Activated naive CD4-positive, alpha-beta T cell treated with anti-CD3 and anti-CD28 coated beads, Interleukin-2, amount 50 U/mL, for 72 hours (primary cell): ENCODE measurements at regions not wholly inside any gene's neighbourhood (a gene's known extent, or its start where the extent isn't known, plus 50 kb on each side); places are given as distances from the start of the nearest gene placed in this dataset.
"Not testable (repeated sequence)": the region's sequence is repeated elsewhere in the genome, so short reads cannot be mapped to it uniquely, and the experiment has no call there.

Source experiments
- ATAC-seq, 2 donors: fragments of 150-1000 bp; cut with Tn5 transposase; 2 replicates each; pipeline ENCODE4 v1.10.0; 2021; ENCODE audit warnings: mild to moderate bottlenecking in 2 of 2, moderate library complexity in 2 of 2
- DNase-seq, 2 donors: peaks; one replicate each; pipeline ENCODE4 v3.0.0; 2021 to 2022; ENCODE audit warnings: low spot score in 2 of 2
- H3K27ac Mint-ChIP-seq, 2 donors: one replicate each; pipeline ENCODE4 v1.8.0; 2022; ENCODE audit warnings: mild to moderate bottlenecking in 2 of 2, mixed read lengths in 2 of 2
- H3K36me3 Mint-ChIP-seq, 2 donors: one replicate each; pipeline ENCODE4 v1.8.0; 2022; ENCODE audit warnings: mixed read lengths in 2 of 2
- H3K9me3 Mint-ChIP-seq, 2 donors: one replicate each; pipeline ENCODE4 v1.8.0; 2022; ENCODE audit warnings: mixed read lengths in 2 of 2

DNA sequence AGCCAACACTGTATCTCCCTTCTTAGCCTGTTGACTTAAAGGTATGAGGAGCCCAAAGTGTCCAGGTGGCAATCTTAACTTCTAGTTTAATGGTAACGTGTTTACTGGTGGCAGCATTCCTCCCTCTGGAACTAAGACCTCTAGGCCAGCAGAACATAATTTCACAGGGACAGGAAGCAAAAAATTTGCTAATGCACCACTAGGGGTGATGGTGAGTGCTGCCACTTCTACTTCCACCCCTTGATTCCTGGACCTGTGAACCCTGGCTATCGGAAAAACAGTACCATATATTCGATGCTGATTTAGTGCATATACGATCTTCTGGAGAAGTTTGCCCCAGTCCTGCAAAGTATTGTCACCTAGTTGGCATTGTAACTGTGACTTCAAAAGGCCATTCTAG lies 743.2 kb upstream of the RGMB start:
- not testable (repeated sequence) for ATAC-seq, H3K36me3 Mint-ChIP-seq, DNase-seq, H3K27ac Mint-ChIP-seq
- H3K9me3 Mint-ChIP-seq, result peaks cover 8 to 12% of the 10 kb centered on the region in 2 donors

DNA sequence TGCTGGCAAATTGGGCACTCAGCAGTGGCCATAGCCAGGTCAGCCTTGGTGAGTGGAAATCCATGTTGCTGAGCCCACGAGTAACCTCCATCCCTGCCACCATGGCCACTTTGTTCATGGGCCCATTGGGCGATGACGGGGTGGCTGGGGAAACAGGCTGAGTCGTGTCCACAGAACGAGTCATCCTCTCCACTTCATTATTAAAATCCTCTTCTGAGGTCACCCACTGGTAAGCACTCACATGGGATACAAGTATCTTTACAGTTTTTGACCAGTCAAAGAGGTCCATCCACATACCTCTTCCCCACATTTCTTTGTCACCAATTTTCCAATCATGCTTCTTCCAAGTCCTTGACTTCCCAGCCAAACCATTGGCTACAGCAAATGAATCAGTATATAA lies 742.4 kb upstream of the RGMB start:
- not testable (repeated sequence) for H3K27ac Mint-ChIP-seq, ATAC-seq, DNase-seq, H3K36me3 Mint-ChIP-seq, H3K9me3 Mint-ChIP-seq

DNA sequence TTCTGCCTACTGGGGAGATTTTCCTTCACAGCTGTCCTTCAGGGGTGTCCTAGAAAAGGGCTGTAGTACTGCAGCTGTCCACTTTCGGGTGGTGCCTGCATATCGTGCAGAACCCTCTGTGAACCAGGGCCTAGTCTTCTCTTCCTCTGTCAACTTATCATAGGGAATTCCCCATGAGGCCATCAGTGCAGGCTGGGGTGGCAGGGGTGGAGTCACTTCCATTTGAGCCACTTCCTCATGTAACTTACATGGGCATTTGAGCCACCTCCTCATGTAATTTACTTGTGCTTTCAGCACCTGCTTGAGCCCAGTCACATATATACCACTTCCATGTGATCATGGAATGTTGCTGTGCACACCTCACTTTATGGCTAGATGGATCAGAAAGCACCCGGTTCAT lies 742.0 kb upstream of the RGMB start:
- H3K27ac Mint-ChIP-seq, result no peak overlapping the region
- peaks cover 0 to 3% of the 10 kb centered on the region in 2 donors for H3K9me3 Mint-ChIP-seq
- ATAC-seq, result no peak
- no peaks in the 10 kb centered on the region for H3K36me3 Mint-ChIP-seq
- no peak for DNase-seq

DNA sequence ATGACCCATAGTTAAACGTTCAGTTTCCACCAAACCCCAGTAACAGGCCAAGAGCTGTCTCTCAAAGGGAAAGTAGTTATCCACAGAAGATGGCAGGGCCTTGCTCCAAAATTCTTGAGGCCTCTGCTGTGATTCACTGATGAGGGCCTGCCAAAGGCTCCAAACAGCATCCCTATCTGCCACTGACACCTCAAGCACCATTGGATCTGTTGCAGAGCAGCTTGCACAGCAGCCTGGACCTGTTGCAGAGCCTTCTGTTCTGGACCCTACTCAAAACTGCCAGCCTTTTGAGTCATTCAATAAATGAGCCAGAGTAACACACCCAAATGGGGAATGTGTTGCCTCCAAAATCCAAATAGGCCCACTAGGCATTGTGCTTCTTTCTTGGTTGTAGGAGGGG lies 741.5 kb upstream of the RGMB start:
- no peak for DNase-seq
- Mint-ChIP-seq H3K9me3 (peaks cover 0 to 3% of the 10 kb centered on the region in 2 donors), H3K36me3 (no peaks in the 10 kb centered on the region), H3K27ac (no peak overlapping the region)
- no peak for ATAC-seq

DNA sequence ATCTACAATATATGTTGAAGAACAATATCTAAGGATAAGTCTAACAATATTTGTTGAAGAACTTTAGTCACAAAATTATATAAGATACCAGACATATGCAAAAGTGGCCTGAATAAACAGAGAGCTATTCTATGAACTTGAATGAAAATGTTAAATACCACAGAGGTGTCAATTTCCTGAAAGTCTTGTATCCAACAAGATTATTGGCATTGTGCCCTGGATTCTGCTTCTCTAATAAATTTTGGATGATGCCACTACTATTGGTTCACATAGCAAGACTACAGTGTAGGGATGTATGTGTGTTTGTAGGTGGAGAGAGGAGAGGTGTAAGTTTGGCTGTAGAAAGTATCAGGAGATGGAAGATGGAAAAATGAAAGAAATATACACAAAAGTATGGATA lies 731.8 kb upstream of the RGMB start:
- Mint-ChIP-seq H3K27ac (no peak overlapping the region), H3K36me3 (no peaks in the 10 kb centered on the region), H3K9me3 (no peaks in the 10 kb centered on the region)
- DNase-seq (no peak), ATAC-seq (no peak)

DNA sequence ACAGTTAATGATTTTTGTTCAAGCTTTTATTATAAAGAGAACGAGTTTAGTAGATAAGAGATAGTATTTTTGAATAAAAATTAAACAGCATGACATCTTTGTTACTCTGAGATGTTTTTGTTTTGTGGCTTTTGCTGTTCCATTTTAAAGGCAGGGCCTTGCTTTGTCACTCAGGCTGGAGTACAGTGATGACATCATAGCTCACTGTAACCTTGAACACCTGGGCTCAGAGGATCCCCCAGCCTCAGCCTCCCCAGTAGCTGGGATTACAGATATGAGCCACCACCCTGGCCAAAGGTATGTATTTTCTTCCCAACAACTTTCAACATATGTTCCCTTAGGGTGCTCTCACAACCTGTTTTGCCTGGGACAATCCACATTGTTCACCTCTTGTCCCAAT lies 730.9 kb upstream of the RGMB start:
- Mint-ChIP-seq H3K27ac (no peak overlapping the region), H3K36me3 (no peaks in the 10 kb centered on the region), H3K9me3 (no peaks in the 10 kb centered on the region)
- DNase-seq (no peak), ATAC-seq (no peak)

DNA sequence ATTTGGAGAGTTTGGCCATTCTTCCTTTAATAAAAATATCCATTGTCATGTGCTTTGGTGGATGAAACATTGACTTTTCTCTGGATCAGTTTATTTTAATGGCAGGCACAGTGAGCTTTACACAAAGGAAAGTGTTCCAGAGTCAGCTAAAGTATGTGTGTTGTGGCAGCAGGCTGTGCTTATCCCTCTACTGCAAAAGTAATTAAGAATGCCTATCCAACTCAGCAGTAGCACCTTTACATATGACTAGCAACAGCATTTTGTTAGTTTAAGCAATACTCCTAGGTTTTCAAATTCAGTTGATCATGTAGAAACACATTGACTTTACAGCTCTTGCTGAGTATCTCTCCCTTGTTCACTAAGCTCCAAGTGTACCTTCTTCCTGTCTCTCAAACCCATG lies 730.5 kb upstream of the RGMB start:
- DNase-seq (no peak), ATAC-seq (no peak)
- no peaks in the 10 kb centered on the region for H3K36me3 Mint-ChIP-seq
- H3K27ac Mint-ChIP-seq, result no peak overlapping the region
- no peaks in the 10 kb centered on the region for H3K9me3 Mint-ChIP-seq

DNA sequence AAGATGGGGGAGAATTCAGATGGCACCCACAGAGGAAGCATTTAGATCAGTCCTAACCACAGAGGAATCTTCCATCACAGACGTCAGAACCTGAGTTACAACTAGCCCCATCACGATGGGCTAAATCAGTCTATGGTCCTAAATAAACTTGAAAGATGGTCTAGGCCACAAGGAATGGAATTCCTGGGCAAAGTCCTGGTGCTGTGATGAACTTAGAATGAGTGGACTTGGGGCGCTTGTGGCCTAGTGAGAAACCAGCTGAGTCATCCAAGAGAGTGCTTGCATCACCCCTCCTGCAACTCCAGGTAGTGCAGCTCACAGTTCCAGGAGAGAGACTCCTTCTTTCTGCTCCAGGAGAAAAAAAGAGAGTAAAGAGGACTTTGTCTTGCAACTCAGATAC lies 722.9 kb upstream of the RGMB start:
- DNase-seq, result no peak
- H3K9me3 Mint-ChIP-seq, result peaks cover 3 to 4% of the 10 kb centered on the region in 2 donors
- no peak for ATAC-seq
- H3K27ac Mint-ChIP-seq, result no peak overlapping the region
- no peaks in the 10 kb centered on the region for H3K36me3 Mint-ChIP-seq

DNA sequence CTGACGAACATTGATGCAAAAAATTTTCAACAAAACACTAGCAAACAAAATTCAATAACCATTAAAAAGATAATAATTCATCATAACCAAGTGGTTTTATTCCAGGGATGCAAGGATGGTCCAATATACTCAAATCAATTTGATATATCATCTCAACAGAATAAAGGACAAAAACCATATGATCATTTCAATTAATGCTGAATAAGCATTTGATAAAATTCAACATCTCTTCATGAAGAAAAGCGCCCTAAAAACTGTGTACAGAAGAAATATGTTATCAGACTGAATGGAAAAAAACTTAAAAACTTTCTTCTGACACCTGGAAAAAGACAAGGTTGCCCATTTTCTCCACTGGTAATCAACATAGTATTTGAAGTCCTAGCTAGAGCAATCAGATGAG lies 720.3 kb upstream of the RGMB start:
- peaks cover 3 to 4% of the 10 kb centered on the region in 2 donors for H3K9me3 Mint-ChIP-seq
- ATAC-seq (no peak), DNase-seq (no peak)
- no peak overlapping the region for H3K27ac Mint-ChIP-seq
- H3K36me3 Mint-ChIP-seq, result no peaks in the 10 kb centered on the region

DNA sequence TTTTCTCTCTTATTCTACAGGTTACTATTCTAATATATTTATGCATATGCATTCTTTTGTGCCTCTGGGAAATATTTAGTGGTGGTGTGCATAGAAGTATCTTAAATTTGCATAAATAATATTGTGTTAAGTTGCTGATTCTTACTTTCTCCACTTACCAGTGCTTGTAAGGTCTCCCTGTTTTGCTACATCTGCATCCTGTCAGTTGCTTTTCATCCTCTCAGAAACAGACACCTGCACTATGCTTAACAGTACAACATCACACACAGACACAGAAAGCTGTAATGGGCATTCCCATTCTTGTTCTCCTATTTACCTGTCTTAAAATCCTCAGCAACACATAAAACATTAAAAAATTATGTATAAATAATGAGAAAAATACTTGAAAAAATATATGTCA lies 713.3 kb upstream of the RGMB start:
- ATAC-seq (no peak), DNase-seq (no peak)
- Mint-ChIP-seq H3K27ac (no peak overlapping the region), H3K36me3 (no peaks in the 10 kb centered on the region), H3K9me3 (peaks cover 0 to under 1% of the 10 kb centered on the region in 2 donors)

DNA sequence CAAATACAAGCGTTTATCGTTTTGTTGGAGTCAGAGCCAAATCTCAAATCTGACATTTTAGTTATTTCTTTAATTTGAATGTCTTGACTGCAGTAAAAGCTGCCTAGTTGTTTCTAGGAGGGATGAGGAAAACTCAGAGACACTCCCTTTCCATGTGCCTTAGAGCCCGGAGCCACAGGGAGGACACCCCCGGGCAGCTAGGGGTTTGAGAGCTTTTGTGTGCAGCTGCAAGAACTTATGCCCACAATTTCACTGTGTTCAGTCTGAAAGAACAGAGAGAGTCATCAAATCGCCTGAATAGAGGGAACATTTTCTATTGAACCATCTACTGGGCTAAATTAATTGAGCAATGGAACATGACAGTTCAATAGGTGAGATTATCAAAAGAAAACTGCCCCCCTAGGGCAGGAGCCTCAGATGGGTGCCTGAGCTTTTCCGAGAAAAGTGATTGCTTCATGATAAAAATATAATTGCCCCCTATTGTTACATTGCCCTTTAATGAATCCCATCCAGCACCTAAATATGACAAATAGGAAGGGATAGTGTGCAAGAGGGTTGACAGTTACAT lies 709.3 kb upstream of the RGMB start:
- no peaks in the 10 kb centered on the region for H3K36me3 Mint-ChIP-seq
- no peak overlapping the region for H3K27ac Mint-ChIP-seq
- DNase-seq (no peak), ATAC-seq (no peak)
- H3K9me3 Mint-ChIP-seq, result no peaks in the 10 kb centered on the region

DNA sequence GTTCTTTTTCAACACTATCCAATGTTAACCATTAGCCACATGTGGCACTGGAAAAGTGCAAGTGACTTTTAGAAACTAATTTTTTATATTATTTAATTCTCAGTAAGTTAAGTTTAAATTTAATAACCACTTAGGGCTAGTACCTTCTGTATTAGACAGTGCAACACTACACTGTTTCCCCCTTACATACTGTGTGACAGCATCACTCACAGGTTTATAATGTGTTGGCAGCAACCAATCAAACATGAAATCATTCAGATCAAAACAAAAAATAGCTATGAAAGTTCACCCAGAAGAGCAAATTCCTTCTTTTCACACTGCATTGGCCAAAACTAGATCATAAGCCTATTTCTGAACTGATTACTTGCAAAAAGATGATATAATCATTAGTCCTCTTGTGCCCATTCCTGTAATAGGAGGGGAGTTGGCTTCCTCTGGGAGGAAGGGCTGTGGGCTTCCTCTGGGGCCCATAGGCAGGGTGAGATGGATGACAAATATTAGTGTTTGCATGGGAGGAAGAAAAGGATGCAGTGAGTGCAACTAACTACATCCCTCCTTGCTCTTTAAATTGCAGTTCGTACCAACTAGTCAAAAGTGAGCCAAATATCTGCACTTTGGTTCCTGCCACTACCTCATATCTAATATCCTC lies 708.1 kb upstream of the RGMB start:
- Mint-ChIP-seq H3K9me3 (no peaks in the 10 kb centered on the region), H3K36me3 (no peaks in the 10 kb centered on the region), H3K27ac (no peak overlapping the region)
- ATAC-seq (no peak), DNase-seq (no peak)

DNA sequence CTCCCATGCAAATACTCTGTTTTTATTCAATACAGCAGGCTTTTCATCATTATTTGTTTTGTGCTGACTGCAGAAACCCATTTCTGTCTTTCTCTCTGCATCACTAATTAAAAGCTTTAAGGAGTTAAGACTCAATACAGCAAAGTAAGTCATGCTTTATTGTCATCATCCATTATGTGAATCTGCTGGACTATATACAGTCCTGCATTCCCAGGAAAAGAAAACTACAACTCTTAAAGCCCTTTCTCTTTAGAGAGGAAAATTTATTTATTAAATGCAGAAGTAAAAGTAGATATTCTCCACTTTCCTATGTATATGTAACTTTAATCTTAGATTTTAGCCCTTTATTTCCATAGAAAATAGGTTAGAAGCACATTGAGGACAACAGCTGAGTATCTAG lies 706.6 kb upstream of the RGMB start:
- Mint-ChIP-seq H3K27ac (no peak overlapping the region), H3K36me3 (no peaks in the 10 kb centered on the region), H3K9me3 (peaks cover 0 to 4% of the 10 kb centered on the region in 2 donors)
- DNase-seq (no peak), ATAC-seq (no peak)

DNA sequence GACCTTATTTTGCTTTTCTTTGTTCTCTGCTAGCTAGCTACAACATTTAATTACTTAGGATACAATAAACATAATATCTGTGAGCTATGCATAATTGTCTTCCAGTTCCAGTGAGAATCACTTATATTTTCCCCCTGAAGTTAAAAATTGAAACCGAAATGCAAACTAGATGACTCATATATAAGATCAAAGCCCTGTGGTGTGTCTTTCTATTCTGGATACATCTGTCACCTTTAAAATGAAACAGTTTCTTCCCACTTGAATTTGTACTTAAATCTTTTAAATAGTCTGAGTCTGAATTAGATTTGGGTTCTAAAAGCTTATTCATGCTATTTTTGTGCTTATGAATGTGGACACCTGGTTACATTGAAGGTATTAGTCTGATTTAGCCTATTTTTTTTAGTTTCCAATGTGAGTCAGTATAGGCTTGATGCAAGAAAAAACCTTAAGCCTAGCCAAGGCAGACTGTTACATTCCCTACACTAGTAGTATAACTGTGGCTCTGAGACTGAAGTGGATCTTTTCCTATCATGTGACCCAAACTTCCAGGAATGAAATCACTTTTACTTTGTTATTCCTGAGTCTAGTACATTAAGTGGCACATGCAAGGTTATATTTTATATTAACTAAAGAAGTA lies 703.5 kb upstream of the RGMB start:
- DNase-seq (no peak), ATAC-seq (peak; percentile 53 to 96)
- no peaks in the 10 kb centered on the region for H3K36me3 Mint-ChIP-seq
- peaks cover 0 to 4% of the 10 kb centered on the region in 2 donors for H3K9me3 Mint-ChIP-seq
- H3K27ac Mint-ChIP-seq, result no peak overlapping the region

DNA sequence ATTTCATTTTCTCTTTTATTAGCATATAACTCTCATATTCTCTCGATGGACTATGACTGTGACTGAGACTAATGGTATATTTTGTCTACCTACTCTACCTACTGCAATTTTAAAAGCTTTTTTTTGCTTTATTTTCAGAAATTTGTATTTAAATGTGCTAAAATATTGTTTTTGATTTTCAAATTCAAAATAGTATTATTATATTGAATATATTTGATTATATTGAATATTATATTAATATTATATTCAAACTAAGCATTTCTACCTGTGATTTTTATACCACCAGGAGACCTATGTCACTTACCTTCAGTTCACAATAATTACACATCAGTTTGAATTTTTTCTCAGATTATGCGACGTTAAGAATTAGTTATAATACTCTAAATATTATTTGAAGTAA lies 700.5 kb upstream of the RGMB start:
- Mint-ChIP-seq H3K9me3 (peaks cover 0 to 4% of the 10 kb centered on the region in 2 donors), H3K27ac (no peak overlapping the region)
- ATAC-seq, result no peak

DNA sequence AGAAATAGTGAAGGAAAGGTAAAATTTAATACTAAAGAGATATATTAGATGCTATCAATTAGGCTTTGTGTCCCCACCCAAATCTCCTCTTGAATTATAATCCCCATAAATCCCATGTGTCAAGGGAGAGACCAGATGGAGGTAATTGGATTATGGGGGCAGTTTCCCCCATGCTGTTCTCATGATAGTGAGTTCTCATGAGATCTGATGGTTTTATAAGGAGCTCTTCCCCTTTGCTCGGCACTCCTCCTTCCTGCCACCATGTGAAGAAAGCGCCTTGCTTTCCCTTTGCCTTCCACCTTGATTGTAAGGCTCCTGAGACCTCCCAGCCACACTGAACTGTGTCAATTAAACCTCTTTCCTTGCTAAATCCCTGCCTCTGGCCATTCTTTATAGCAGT lies 697.0 kb upstream of the RGMB start:
- H3K27ac Mint-ChIP-seq, result peak overlapping the region in 1 of 2 donors; percentile 40
- ATAC-seq, result no peak
- DNase-seq, result no peak
- H3K9me3 Mint-ChIP-seq, result no peaks in the 10 kb centered on the region
- H3K36me3 Mint-ChIP-seq, result no peaks in the 10 kb centered on the region

More for the DNA sequence above, 700.5 kb upstream of the RGMB start:
- no peaks in the 10 kb centered on the region for H3K36me3 Mint-ChIP-seq
- DNase-seq, result no peak

DNA sequence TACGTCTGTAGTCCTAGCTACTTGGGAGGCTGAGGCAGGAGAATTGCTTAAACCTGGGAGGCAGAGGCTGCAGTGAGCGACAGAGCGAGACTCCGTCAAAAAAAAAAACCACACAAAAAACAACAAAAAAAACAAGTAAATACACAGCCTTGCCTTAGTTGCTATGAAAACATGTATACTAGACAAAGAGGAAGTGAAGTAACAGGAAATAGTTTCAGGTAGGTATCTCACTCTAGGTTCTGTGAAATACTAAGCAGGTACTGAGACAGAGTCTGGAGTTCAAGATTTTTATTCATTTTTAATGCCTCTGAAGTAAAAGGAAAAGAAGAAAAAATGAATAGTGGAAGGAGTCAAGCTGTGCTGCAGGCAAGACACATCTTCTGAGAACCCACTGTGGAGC lies 687.9 kb upstream of the RGMB start:
- Mint-ChIP-seq H3K36me3 (no peaks in the 10 kb centered on the region), H3K9me3 (no peaks in the 10 kb centered on the region), H3K27ac (no peak overlapping the region)
- DNase-seq (no peak), ATAC-seq (no peak)

DNA sequence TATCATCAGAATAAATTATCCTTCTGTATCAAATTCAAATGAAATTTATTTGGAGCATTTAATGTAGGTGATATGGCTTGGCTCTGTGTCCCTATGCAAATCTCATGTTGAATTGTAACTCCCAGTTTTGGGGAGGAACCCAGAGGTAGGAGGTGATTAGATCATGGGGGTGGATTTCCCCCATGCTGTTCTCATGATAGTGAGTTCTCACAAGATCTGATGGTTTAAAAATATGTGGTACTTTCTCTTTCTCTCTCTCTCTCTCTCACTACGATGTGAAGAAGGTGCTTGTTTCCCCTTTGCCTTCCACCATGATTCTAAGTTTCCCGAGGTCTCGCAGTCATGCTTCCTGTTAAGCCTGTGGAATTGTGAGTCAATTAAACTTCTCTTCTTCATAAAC lies 678.4 kb upstream of the RGMB start:
- DNase-seq, result no peak
- no peaks in the 10 kb centered on the region for H3K9me3 Mint-ChIP-seq
- no peak for ATAC-seq
- no peak overlapping the region for H3K27ac Mint-ChIP-seq
- no peaks in the 10 kb centered on the region for H3K36me3 Mint-ChIP-seq
